VCaP (cell line): ENCODE measurements at regions not wholly inside any gene's neighbourhood (a gene's known extent, or its start where the extent isn't known, plus 50 kb on each side); places are given as distances from the start of the nearest gene placed in this dataset.
"Not testable (repeated sequence)": the region's sequence is repeated elsewhere in the genome, so short reads cannot be mapped to it uniquely, and the experiment has no call there.

Experiments used
- H3K27ac ChIP-seq: fragments of 450-650 bp; 2 replicates; pipeline ENCODE4 v1.5.1; 2017
- TF ChIP-seq, protein P1 (sequence below): fragments of 450-650 bp; conservative IDR thresholded peaks from 2 replicates; pipeline ENCODE4 v1.5.1; 2017; ENCODE audit warnings: mild to moderate bottlenecking, moderate library complexity

DNA sequence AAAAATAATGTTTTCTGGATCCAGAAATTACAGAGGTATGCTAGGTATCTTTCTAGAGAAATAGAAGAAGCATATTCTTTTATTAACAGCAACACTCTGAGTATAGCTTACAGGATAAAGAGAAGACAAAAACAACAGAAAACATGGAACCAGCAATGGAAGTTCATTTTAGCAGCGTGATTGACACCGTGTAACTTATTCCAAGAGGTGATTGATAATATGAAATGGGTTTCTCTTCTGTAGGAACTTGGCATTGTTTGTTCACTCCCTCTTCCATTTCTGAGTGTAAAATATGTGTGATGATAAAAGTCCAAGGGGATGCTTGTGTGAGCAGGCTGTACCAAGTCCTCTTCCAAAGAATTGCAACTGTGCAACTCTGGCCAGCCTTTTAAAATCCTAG, 303.0 kb downstream of the COL12A1 start:
- TF ChIP-seq, protein P1, sequence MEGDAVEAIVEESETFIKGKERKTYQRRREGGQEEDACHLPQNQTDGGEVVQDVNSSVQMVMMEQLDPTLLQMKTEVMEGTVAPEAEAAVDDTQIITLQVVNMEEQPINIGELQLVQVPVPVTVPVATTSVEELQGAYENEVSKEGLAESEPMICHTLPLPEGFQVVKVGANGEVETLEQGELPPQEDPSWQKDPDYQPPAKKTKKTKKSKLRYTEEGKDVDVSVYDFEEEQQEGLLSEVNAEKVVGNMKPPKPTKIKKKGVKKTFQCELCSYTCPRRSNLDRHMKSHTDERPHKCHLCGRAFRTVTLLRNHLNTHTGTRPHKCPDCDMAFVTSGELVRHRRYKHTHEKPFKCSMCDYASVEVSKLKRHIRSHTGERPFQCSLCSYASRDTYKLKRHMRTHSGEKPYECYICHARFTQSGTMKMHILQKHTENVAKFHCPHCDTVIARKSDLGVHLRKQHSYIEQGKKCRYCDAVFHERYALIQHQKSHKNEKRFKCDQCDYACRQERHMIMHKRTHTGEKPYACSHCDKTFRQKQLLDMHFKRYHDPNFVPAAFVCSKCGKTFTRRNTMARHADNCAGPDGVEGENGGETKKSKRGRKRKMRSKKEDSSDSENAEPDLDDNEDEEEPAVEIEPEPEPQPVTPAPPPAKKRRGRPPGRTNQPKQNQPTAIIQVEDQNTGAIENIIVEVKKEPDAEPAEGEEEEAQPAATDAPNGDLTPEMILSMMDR = no peak
- no peak overlapping the region for H3K27ac ChIP-seq

DNA sequence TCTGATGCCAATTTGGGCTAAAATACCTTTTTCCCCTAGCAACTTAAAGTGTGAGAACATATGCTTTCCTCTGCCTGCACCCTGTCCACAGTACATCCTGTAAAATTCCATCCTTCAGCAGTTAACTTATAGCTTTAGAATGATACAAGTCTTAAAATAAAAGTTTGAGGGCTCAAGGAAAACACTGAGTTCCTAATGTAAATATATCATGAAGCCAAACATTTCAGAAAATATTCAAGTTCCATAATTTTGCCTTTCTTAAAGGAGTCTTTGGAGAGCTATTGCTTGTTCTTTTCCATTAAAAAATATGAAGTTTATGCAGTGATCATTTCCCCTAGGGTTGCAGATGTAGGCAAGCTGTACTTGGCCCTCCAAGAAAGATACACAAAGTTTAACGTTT, 303.8 kb downstream of the COL12A1 start:
- TF ChIP-seq, protein P1 = no peak
- H3K27ac ChIP-seq = no peak overlapping the region

DNA sequence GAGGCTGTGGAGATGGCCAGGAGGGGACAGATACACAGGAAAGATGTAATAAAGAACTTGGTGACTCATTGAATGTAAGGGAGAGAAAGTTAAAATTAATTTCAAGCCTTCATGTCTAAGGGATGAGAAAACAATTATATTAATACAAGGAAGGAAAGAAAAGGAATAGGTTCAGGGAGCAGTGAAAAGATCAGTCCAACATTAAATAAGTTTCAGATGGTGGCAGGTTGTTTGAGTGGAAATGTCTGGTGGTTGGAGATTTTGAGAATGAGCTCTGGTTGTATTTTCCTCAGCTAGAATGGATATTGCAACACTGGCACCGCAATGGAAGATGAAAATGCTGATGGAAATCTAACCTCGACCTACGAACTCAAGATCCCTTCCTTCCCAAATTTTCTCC, 304.3 kb downstream of the COL12A1 start:
- TF ChIP-seq, protein P1 = no peak
- H3K27ac ChIP-seq = no peak overlapping the region

DNA sequence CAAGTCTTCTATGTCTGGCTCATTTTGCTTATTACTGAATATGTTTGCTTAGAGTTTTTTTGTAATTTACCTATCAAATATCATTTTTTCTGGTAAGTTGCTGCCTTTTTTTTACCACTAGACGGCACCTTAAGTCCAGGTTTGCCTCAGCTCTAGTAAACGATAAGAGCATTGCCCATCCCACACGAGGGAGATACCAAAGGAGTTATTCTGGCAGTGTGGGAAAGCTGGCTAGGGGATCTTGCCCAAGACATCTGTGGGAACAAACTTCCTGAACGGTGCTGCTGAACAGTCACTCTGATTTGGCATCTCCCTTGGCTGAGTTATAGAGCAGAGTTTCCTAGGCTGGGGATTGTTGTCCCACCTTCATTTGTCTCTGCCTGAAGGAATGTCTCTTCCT, 306.4 kb downstream of the COL12A1 start:
- TF ChIP-seq, protein P1 = peak; percentile 40
- no peak overlapping the region for H3K27ac ChIP-seq

DNA sequence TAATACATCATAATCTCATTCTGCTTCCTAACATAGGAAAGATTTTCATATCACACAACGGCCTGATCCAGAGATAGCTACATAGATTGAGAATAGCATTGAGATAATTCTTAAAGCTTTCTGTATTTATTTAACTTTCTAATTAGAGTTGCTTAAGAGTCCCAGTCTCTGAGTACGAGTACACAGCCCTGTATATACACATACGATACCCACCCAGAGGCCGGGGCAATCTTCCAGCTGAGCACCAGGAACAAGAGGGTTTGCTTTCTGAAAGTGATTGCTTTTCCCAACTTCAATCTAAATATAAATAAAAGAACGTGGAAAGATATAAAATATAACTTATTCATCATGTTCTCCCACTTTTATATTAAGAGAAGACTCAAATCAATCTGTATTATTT, 313.8 kb downstream of the COL12A1 start:
- TF ChIP-seq, protein P1 = no peak
- H3K27ac ChIP-seq = no peak overlapping the region

DNA sequence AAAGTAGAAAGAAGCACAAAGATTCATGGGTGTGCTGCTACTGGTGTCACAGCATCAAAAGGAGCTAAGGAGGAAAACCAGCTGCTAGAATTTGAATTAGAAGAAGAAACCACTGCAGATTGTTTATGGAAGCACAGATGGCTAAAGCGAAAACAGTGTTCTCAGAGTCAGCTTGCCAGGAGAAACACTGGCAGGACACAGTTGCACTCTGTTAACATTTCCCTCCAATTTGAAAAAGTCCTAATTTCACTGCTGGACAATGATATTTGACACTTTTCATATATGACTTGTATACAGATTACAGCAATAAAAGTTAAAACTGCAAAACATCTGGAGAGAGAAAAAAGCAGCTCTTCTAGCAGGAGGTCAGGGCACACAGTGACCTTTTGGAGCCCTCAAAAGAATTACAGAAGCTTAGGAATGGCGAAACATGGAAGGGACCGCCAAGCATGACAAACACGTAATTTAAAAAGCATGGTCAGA, 314.5 kb downstream of the COL12A1 start:
- no peak overlapping the region for H3K27ac ChIP-seq

DNA sequence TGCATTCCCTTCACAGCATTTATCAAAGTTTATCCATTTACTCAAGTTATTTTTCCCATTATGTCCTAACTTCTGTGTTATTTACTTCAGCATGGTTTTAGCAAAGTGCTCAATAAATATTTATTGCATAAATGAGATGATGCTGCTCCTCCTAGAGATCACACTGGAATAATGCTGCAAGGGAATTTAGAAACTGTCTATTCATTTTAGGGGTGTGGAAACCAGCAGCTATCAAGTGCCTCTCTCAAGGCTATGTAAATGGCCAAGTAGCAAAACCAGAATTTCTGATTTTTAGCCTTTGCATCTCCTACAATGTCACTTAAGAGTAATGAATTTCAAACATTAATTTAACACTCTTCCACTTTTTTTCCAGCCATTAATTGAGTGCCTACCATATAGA, 316.2 kb downstream of the COL12A1 start:
- TF ChIP-seq, protein P1 = no peak
- H3K27ac ChIP-seq = no peak overlapping the region

More for the DNA sequence above, 314.5 kb downstream of the COL12A1 start:
- TF ChIP-seq, protein P1 = no peak

DNA sequence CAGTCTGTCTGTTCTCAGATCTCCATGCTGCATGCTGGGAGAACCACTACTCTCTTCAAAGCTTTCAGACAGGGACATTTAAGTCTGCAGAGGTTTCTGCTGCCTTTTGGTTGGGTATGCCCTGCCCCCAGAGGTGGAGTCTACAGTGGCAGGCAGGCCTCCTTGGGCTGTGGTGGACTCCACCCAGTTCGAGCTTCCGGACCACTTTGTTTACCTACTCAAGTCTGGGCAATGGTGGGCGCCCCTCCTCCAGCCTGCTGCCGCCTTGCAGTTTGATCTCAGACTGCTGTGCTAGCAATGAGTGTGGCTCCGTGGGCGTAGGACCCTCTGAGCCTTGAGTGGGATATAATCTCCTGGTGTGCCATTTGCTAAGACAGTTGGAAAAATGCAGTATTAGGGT, 317.1 kb downstream of the COL12A1 start:
- H3K27ac ChIP-seq = not testable (repeated sequence)
